ENCODE measurements at regions not wholly inside any gene's neighbourhood (a gene's known extent, or its start where the extent isn't known, plus 50 kb on each side); places are given as distances from the start of the nearest gene placed in this dataset.

DNA sequence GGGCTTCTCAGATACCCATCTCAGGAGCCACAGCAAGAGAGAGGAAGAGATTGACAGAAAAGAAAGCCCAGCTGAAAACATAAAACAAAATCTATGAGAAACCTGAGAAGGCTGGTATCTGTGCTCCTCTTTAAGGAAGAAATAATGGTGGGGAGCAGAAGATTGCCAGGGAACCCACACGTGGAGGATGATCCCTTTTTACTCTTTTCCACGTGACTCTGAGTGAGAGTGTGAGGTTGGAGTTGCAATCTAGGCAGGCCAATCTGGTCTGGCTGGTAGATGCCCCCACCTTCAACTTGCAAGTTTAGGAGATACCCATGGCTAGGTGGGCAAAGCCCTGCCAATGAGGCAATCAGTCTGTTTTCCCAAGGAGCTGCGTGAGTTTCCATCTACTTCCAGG, 202.3 kb downstream of the TENT4A start:
- peaks cover 0 to 9% of the 10 kb centered on the region in 2 donors for H3K27me3 Mint-ChIP-seq (ENCODE audit: low read depth in 2 of 2)
- no peaks in the 10 kb centered on the region for H3K9me3 ChIP-seq (ENCODE audit: control insufficient read depth, insufficient read depth, low read length)
- TF ChIP-seq, protein P1, sequence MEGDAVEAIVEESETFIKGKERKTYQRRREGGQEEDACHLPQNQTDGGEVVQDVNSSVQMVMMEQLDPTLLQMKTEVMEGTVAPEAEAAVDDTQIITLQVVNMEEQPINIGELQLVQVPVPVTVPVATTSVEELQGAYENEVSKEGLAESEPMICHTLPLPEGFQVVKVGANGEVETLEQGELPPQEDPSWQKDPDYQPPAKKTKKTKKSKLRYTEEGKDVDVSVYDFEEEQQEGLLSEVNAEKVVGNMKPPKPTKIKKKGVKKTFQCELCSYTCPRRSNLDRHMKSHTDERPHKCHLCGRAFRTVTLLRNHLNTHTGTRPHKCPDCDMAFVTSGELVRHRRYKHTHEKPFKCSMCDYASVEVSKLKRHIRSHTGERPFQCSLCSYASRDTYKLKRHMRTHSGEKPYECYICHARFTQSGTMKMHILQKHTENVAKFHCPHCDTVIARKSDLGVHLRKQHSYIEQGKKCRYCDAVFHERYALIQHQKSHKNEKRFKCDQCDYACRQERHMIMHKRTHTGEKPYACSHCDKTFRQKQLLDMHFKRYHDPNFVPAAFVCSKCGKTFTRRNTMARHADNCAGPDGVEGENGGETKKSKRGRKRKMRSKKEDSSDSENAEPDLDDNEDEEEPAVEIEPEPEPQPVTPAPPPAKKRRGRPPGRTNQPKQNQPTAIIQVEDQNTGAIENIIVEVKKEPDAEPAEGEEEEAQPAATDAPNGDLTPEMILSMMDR (IDR thresholded peaks at IDR 0.05): no peak
- intact Hi-C loops (cut with micrococcal nuclease): no loop called here
- H3K4me1 ChIP-seq (ENCODE audit: control insufficient read depth, insufficient read depth, low read length): no peaks in the 10 kb centered on the region
- no peaks in the 10 kb centered on the region for H3K36me3 ChIP-seq (ENCODE audit: control insufficient read depth, insufficient read depth, low read length)
- no peak overlapping the region for H3K4me3 ChIP-seq (ENCODE audit: low read length)
- ATAC-seq (no peak), DNase-seq (no peak)
- H3K9me3 Mint-ChIP-seq: peaks cover 0 to 9% of the 10 kb centered on the region in 2 donors
- no peak overlapping the region for H3K4me3 Mint-ChIP-seq
- H3K27ac Mint-ChIP-seq: no peak overlapping the region
- no peaks in the 10 kb centered on the region for H3K4me1 Mint-ChIP-seq
- no peaks in the 10 kb centered on the region for H3K36me3 Mint-ChIP-seq
- WGBS (ENCODE audit: insufficient coverage): 75% methylated on average over 3 of the region's 3 CpGs
- no peaks in the 10 kb centered on the region for H3K27me3 ChIP-seq (ENCODE audit: control insufficient read depth, insufficient read depth, low read length)
- no peak overlapping the region for H3K27ac ChIP-seq (ENCODE audit: low read length)

DNA sequence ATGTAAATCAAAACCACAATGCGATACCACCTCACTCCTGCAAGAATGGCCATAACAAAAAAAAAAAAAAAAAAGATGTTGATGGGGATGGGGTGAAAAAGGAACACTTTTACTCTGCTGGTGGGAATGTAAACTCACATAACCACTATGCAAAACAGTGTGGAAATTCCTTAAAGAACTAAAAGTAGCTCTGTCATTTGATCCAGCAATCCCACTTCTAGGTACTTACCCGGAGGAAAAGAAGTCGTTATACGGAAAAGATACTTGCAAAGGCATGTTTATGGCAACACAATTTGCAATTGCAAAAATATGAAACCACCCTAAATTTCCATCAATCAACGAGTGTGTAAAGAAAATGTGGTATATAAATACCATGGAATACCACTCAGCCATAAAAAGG, 205.0 kb downstream of the TENT4A start:
- no peak overlapping the region for H3K4me3 Mint-ChIP-seq
- WGBS (ENCODE audit: insufficient coverage): 100% methylated on average over 3 of the region's 5 CpGs
- Histone ChIP-seq H3K4me1 (ENCODE audit: control insufficient read depth, insufficient read depth, low read length) (no peaks in the 10 kb centered on the region), H3K27me3 (ENCODE audit: control insufficient read depth, insufficient read depth, low read length) (no peaks in the 10 kb centered on the region), H3K36me3 (ENCODE audit: control insufficient read depth, insufficient read depth, low read length) (no peaks in the 10 kb centered on the region), H3K9me3 (ENCODE audit: control insufficient read depth, insufficient read depth, low read length) (no peaks in the 10 kb centered on the region), H3K27ac (ENCODE audit: low read length) (no peak overlapping the region), H3K4me3 (ENCODE audit: low read length) (no peak overlapping the region)
- DNase-seq (no peak), ATAC-seq (no peak)
- intact Hi-C loops (cut with micrococcal nuclease): no loop called here
- no peak overlapping the region for H3K27ac Mint-ChIP-seq
- no peaks in the 10 kb centered on the region for H3K36me3 Mint-ChIP-seq
- H3K27me3 Mint-ChIP-seq (ENCODE audit: low read depth in 2 of 2): peaks cover 0 to 9% of the 10 kb centered on the region in 2 donors
- TF ChIP-seq, protein P1 (IDR thresholded peaks at IDR 0.05): no peak
- H3K4me1 Mint-ChIP-seq: no peaks in the 10 kb centered on the region
- peaks cover 0 to 9% of the 10 kb centered on the region in 2 donors for H3K9me3 Mint-ChIP-seq

DNA sequence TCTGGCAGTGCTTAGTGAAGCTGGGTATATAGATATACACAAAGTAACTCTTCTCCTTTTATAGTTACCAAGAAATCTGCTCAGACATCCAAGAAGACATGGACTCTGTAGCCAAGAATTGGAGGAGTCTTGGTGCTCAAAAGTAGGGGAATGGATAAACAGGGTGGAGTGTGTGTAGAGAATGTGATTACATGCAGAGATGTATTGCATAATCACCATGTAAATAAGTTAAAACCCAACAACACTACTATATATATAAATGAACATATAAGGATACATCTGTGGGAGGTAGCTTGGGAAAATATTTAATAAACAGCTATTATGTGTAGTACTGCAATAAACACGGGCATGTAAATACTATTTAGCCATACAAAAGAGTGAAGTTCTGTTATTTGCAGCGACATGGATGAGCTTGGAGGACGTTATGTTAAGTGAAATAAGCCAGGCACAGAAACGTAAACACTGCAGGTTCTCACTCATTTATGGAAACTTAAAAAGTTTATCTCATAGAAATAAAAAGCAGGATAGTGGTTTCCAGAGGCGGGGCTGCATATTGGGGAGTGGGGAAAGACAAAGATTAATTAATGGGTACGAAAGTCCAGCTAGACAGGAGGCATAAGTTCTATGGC, 207.5 kb downstream of the TENT4A start:
- Mint-ChIP-seq H3K9me3 (peaks cover 0 to 6% of the 10 kb centered on the region in 2 donors), H3K36me3 (no peaks in the 10 kb centered on the region), H3K27me3 (ENCODE audit: low read depth in 2 of 2) (peaks cover 0 to 1% of the 10 kb centered on the region in 2 donors), H3K27ac (no peak overlapping the region), H3K4me1 (no peaks in the 10 kb centered on the region), H3K4me3 (no peak overlapping the region)
- intact Hi-C loops (cut with micrococcal nuclease): no loop called here
- TF ChIP-seq, protein P1 (IDR thresholded peaks at IDR 0.05): no peak
- no peak for DNase-seq
- Histone ChIP-seq H3K9me3 (ENCODE audit: control insufficient read depth, insufficient read depth, low read length) (no peaks in the 10 kb centered on the region), H3K27ac (ENCODE audit: low read length) (no peak overlapping the region), H3K36me3 (ENCODE audit: control insufficient read depth, insufficient read depth, low read length) (no peaks in the 10 kb centered on the region), H3K27me3 (ENCODE audit: control insufficient read depth, insufficient read depth, low read length) (no peaks in the 10 kb centered on the region), H3K4me1 (ENCODE audit: control insufficient read depth, insufficient read depth, low read length) (no peaks in the 10 kb centered on the region), H3K4me3 (ENCODE audit: low read length) (no peak overlapping the region)
- no peak for ATAC-seq
- 76% methylated on average over 6 of the region's 6 CpGs for WGBS (ENCODE audit: insufficient coverage)

DNA sequence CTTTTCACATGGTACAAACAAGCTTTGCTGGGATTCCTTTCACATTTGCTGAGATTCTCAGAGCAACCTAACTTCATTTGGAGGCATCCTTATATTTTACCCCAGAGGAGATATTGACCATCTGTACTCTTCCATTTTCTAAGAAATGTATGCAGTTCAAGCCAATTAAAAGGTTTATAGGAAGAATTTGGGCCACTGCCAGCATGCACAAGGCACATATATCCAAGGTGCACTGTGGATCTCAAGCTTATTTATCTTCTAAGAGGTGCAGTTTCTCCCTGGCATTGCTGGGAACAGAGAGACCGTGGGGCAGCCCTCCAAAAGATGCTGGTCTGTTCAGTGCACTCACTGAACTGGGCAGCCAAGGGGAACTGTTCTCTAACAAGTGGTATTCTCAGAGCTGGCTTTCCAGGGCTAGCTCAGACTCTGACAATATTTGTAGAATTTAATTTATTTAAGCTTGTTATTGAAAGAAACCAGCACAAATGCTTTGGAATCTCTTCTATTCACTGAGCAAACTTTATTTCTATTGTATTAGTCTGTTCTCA, 213.3 kb downstream of the TENT4A start:
- no peak overlapping the region for H3K27ac ChIP-seq (ENCODE audit: low read length)
- H3K9me3 ChIP-seq (ENCODE audit: control insufficient read depth, insufficient read depth, low read length): no peaks in the 10 kb centered on the region
- no peak overlapping the region for H3K4me3 ChIP-seq (ENCODE audit: low read length)
- peaks cover 2% of the 10 kb centered on the region in 2 donors for H3K9me3 Mint-ChIP-seq
- ATAC-seq (no peak), DNase-seq (no peak)
- no peak overlapping the region for H3K4me3 Mint-ChIP-seq
- H3K36me3 ChIP-seq (ENCODE audit: control insufficient read depth, insufficient read depth, low read length): no peaks in the 10 kb centered on the region
- no peaks in the 10 kb centered on the region for H3K4me1 ChIP-seq (ENCODE audit: control insufficient read depth, insufficient read depth, low read length)
- no peaks in the 10 kb centered on the region for H3K27me3 Mint-ChIP-seq (ENCODE audit: low read depth in 2 of 2)
- WGBS (ENCODE audit: insufficient coverage): 50% methylated on average over 1 of the region's 1 CpG
- TF ChIP-seq, protein P1 (IDR thresholded peaks at IDR 0.05): no peak
- no peak overlapping the region for H3K27ac Mint-ChIP-seq
- intact Hi-C loops (cut with micrococcal nuclease): no loop called here
- no peaks in the 10 kb centered on the region for H3K27me3 ChIP-seq (ENCODE audit: control insufficient read depth, insufficient read depth, low read length)
- H3K36me3 Mint-ChIP-seq: no peaks in the 10 kb centered on the region
- no peaks in the 10 kb centered on the region for H3K4me1 Mint-ChIP-seq
